GM18505 (cell line): ENCODE measurements at regions not wholly inside any gene's neighbourhood (a gene's known extent, or its start where the extent isn't known, plus 50 kb on each side); places are given as distances from the start of the nearest gene placed in this dataset.

Experiments
- ATAC-seq: cut with Tn5 transposase; IDR thresholded peaks from one replicate; pipeline ENCODE4 v1.9.1; 2021; ENCODE audit not compliant: unreplicated experiment
- POLR2A ChIP-seq: IDR thresholded peaks from 4 replicates; pipeline ENCODE4 v1.6.1; 2011; ENCODE audit warnings: borderline replicate concordance; ENCODE audit not compliant: insufficient read depth, insufficient read length; ENCODE audit errors: extremely low read depth

- ATAC-seq: no peak
- TF ChIP-seq POLR2A: no peak
These were observed 572.9 kb upstream of the CADM1 start for GRCh38 chr11:116077092-116077491.

GRCh38 chr11:116073854-116074837, 569.9 kb upstream of the CADM1 start:
- ATAC-seq: peak; percentile 80
- TF ChIP-seq POLR2A: no peak

- TF ChIP-seq POLR2A: no peak
- ATAC-seq: no peak
These were observed 568.6 kb upstream of the CADM1 start for GRCh38 chr11:116072601-116073410.

- no peak for TF ChIP-seq POLR2A
- ATAC-seq: no peak
These were observed 567.9 kb upstream of the CADM1 start for GRCh38 chr11:116072133-116072532.

GRCh38 chr11:116071241-116071640, 567.0 kb upstream of the CADM1 start:
- no peak for ATAC-seq
- no peak for TF ChIP-seq POLR2A

GRCh38 chr11:116070520-116070919, 566.3 kb upstream of the CADM1 start:
- no peak for ATAC-seq
- TF ChIP-seq POLR2A: no peak

- TF ChIP-seq POLR2A: no peak
- no peak for ATAC-seq
These were observed 562.6 kb upstream of the CADM1 start for GRCh38 chr11:116066777-116067176.

- ATAC-seq: no peak
- no peak for TF ChIP-seq POLR2A
These were observed 561.8 kb upstream of the CADM1 start for GRCh38 chr11:116065986-116066385.

- TF ChIP-seq POLR2A: no peak
- no peak for ATAC-seq
These were observed 561.1 kb upstream of the CADM1 start for GRCh38 chr11:116065191-116065895.

GRCh38 chr11:116062490-116063171, 558.4 kb upstream of the CADM1 start:
- no peak for ATAC-seq

GRCh38 chr11:116062129-116062489, 557.9 kb upstream of the CADM1 start:
- ATAC-seq: no peak
- no peak for TF ChIP-seq POLR2A

More at GRCh38 chr11:116062490-116063171, 558.4 kb upstream of the CADM1 start:
- no peak for TF ChIP-seq POLR2A

- no peak for TF ChIP-seq POLR2A
- no peak for ATAC-seq
These were observed 557.1 kb upstream of the CADM1 start for GRCh38 chr11:116061322-116061721.
